GM12892 (cell line): ENCODE measurements at regions not wholly inside any gene's neighbourhood (a gene's known extent, or its start where the extent isn't known, plus 50 kb on each side); places are given as distances from the start of the nearest gene placed in this dataset.

Source experiments
- POLR2A ChIP-seq: IDR thresholded peaks from 2 replicates; pipeline ENCODE4 v1.6.1; 2011; ENCODE audit warnings: low read depth, low read length, control low read depth
- POLR2AphosphoS5 ChIP-seq: IDR thresholded peaks from 2 replicates; pipeline ENCODE4 v1.6.1; 2011; ENCODE audit warnings: low read depth, low read length, control low read depth

DNA sequence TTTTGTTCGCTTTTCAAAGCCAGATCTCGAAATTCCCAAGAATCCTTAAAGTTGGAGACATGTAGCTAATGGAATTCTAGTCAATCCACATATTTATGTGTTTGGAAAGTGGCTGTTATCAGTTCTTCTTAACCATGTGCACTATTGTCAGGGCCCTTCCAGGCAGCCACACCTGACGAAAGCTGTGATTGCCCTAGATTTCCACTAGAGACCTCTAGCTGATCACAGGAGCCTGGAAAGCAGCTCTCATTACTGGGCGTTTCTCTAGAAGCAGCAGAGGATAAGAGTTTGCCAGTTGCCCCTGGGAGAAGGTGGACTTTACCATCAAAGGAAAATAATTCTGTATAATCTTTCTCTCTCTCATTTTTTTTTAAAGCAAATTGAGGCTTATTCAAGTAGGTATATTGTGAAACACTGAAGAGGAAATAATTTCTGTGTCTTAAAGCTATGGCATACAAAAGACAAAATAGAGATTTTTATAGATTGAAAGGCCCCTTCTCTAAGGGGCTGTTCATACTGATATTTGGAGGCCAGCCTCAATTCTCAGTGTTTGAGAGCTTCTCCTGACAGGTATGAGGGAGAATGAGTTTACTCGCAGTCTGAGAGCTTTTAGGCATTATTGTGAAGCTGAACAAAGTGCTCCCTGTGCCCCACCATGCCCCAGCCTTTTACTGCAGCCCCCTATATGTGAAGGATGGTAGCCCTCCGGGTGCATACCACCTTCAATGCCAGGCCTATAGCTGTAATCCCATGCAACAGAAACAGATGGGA lies 405.4 kb upstream of the ACTBL2 start:
- TF ChIP-seq POLR2A = no peak
- TF ChIP-seq POLR2AphosphoS5 = no peak
